C4-2B (cell line): ENCODE measurements at regions not wholly inside any gene's neighbourhood (a gene's known extent, or its start where the extent isn't known, plus 50 kb on each side); places are given as distances from the start of the nearest gene placed in this dataset.

ENCODE experiments used
- CTCF ChIP-seq: fragments of 450-650 bp; conservative IDR thresholded peaks from 2 replicates; pipeline ENCODE4 v1.5.1; 2017; ENCODE audit warnings: mild to moderate bottlenecking
- ZFX ChIP-seq: fragments of 450-650 bp; IDR thresholded peaks from 2 replicates; pipeline ENCODE4 v1.6.1; 2017

DNA sequence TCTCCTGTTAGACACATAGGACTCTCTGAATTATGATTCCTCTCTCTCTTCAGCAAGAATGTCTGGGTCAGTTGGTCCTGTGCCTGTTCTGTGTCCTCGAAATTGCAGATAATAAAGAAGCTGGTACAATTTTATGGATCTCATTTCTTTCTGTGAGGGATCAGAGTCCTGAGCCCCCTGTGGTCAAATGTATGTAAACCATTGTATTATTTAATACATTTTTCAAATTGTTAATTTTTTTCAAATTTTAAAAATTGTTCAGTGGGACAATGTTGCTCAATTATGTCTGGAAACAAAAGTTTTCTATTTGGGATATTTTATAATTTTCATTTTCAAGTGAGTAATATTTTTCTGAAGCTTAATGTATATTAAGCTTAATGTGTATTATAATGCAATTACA lies 513.5 kb downstream of the CCER1 start:
- TF ChIP-seq CTCF (no peak; the same call in 1 of the 2 replicates), ZFX (no peak)
